ENCODE measurements at regions not wholly inside any gene's neighbourhood (a gene's known extent, or its start where the extent isn't known, plus 50 kb on each side); places are given as distances from the start of the nearest gene placed in this dataset.
"Not testable (repeated sequence)": the region's sequence is repeated elsewhere in the genome, so short reads cannot be mapped to it uniquely, and the experiment has no call there.

- DNase-seq (no peak), ATAC-seq (no peak)
These were observed 1090.3 kb downstream of the HACE1 start for GRCh38 chr6:103769431-103769830.

GRCh38 chr6:103750603-103751002 lies 1109.1 kb downstream of the HACE1 start:
- no peak for DNase-seq
- no peak for ATAC-seq

- ATAC-seq (no peak), DNase-seq (no peak)
These were observed 1125.7 kb downstream of the HACE1 start for GRCh38 chr6:103734016-103734415.

GRCh38 chr6:103729658-103730057 lies 1130.1 kb downstream of the HACE1 start:
- DNase-seq (no peak), ATAC-seq (no peak)

GRCh38 chr6:103723438-103724322 lies 1136.0 kb downstream of the HACE1 start:
- DNase-seq = no peak

GRCh38 chr6:103722683-103723082 lies 1137.0 kb downstream of the HACE1 start:
- DNase-seq (no peak), ATAC-seq (no peak)

More at GRCh38 chr6:103723438-103724322, 1136.0 kb downstream of the HACE1 start:
- ATAC-seq = no peak

GRCh38 chr6:103721923-103722322 lies 1137.8 kb downstream of the HACE1 start:
- no peak for ATAC-seq
- no peak for DNase-seq

- no peak for DNase-seq
- ATAC-seq = no peak
These were observed 1139.3 kb downstream of the HACE1 start for GRCh38 chr6:103720393-103720792.

GRCh38 chr6:103719545-103719944 lies 1140.2 kb downstream of the HACE1 start:
- DNase-seq (no peak), ATAC-seq (no peak)

GRCh38 chr6:103715269-103715668 lies 1144.5 kb downstream of the HACE1 start:
- DNase-seq = no peak
- no peak for ATAC-seq

GRCh38 chr6:103709236-103709635 lies 1150.5 kb downstream of the HACE1 start:
- DNase-seq, ATAC-seq: not testable (repeated sequence)

GRCh38 chr6:103707596-103708325 lies 1152.0 kb downstream of the HACE1 start:
- no peak for ATAC-seq

GRCh38 chr6:103699769-103700168 lies 1160.0 kb downstream of the HACE1 start:
- no peak for ATAC-seq
- no peak for DNase-seq

More at GRCh38 chr6:103707596-103708325, 1152.0 kb downstream of the HACE1 start:
- no peak for DNase-seq

GRCh38 chr6:103687430-103687829 lies 1172.3 kb downstream of the HACE1 start:
- DNase-seq (no peak), ATAC-seq (no peak)

GRCh38 chr6:103680116-103680515 lies 1179.6 kb downstream of the HACE1 start:
- ATAC-seq (no peak), DNase-seq (no peak)

GRCh38 chr6:103677290-103677689 lies 1182.4 kb downstream of the HACE1 start:
- DNase-seq (no peak), ATAC-seq (no peak)

- DNase-seq (no peak), ATAC-seq (no peak)
These were observed 1183.8 kb downstream of the HACE1 start for GRCh38 chr6:103675807-103676406.

- DNase-seq = no peak
- ATAC-seq = no peak
These were observed 1184.9 kb downstream of the HACE1 start for GRCh38 chr6:103674790-103675189.

GRCh38 chr6:103672169-103672568 lies 1187.5 kb downstream of the HACE1 start:
- DNase-seq (no peak), ATAC-seq (no peak)

GRCh38 chr6:103629613-103630012 lies 1230.1 kb downstream of the HACE1 start:
- DNase-seq (no peak), ATAC-seq (no peak)

GRCh38 chr6:103617642-103618041 lies 1242.1 kb downstream of the HACE1 start:
- ATAC-seq (no peak), DNase-seq (no peak)

GRCh38 chr6:103587722-103588121 lies 1272.0 kb downstream of the HACE1 start:
- DNase-seq = no peak
- ATAC-seq = no peak

GRCh38 chr6:103578115-103578514 lies 1281.6 kb downstream of the HACE1 start:
- DNase-seq (no peak), ATAC-seq (no peak)

Data from stimulated activated naive CD8-positive, alpha-beta T cell treated with anti-CD3 and anti-CD28 coated beads, Interleukin-15, Interleukin-2, amounts not matched to agents 100 U/mL and 50 U/mL, for 24 hours (primary cell).